ENCODE measurements at regions not wholly inside any gene's neighbourhood (a gene's known extent, or its start where the extent isn't known, plus 50 kb on each side); places are given as distances from the start of the nearest gene placed in this dataset.

GRCh38 chr3:30475038-30475808 lies 131.2 kb upstream of the TGFBR2 start:
- Histone ChIP-seq H3K4me2 (ENCODE audit: low read depth, low read length, poor library complexity, severe bottlenecking) (no peak overlapping the region), H3F3A (ENCODE audit: low read depth) (no peaks in the 10 kb centered on the region), H3K36me3 (ENCODE audit: insufficient read depth, low read length) (no peaks in the 10 kb centered on the region), H2AFZ (ENCODE audit: low read length) (no peak overlapping the region), H3K9me3 (ENCODE audit: insufficient read depth, low read depth, low read length) (peaks cover 2% of the 10 kb centered on the region; the same call in 1 of the 2 replicates), H3K27me3 (ENCODE audit: insufficient read depth, low read length, poor library complexity, severe bottlenecking) (no peaks in the 10 kb centered on the region), H3K4me3 (ENCODE audit: low read length, poor library complexity, severe bottlenecking) (no peak overlapping the region), H3K4me1 (ENCODE audit: insufficient read depth, low read length, poor library complexity, severe bottlenecking) (no peaks in the 10 kb centered on the region), H3K9ac (ENCODE audit: low read depth, low read length, poor library complexity, severe bottlenecking) (no peak overlapping the region), H3K79me2 (ENCODE audit: insufficient read depth, low read length) (no peaks in the 10 kb centered on the region), H3K9me2 (replicated peaks; ENCODE audit: low read depth, low read length) (no peaks in the 10 kb centered on the region), H4K20me1 (ENCODE audit: insufficient read depth, low read length, poor library complexity, severe bottlenecking) (no peaks in the 10 kb centered on the region)
- no peak for TF ChIP-seq EZH2phosphoT487 (IDR thresholded peaks at IDR 0.05; ENCODE audit: borderline replicate concordance)
- TF ChIP-seq, protein P1, sequence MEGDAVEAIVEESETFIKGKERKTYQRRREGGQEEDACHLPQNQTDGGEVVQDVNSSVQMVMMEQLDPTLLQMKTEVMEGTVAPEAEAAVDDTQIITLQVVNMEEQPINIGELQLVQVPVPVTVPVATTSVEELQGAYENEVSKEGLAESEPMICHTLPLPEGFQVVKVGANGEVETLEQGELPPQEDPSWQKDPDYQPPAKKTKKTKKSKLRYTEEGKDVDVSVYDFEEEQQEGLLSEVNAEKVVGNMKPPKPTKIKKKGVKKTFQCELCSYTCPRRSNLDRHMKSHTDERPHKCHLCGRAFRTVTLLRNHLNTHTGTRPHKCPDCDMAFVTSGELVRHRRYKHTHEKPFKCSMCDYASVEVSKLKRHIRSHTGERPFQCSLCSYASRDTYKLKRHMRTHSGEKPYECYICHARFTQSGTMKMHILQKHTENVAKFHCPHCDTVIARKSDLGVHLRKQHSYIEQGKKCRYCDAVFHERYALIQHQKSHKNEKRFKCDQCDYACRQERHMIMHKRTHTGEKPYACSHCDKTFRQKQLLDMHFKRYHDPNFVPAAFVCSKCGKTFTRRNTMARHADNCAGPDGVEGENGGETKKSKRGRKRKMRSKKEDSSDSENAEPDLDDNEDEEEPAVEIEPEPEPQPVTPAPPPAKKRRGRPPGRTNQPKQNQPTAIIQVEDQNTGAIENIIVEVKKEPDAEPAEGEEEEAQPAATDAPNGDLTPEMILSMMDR (conservative IDR thresholded peaks at IDR 0.05; ENCODE audit: low read length): no peak

- Histone ChIP-seq H3K4me3 (ENCODE audit: low read length, poor library complexity, severe bottlenecking) (no peak overlapping the region), H3K4me2 (ENCODE audit: low read depth, low read length, poor library complexity, severe bottlenecking) (no peak overlapping the region)
These were observed 130.6 kb upstream of the TGFBR2 start for GRCh38 chr3:30475809-30476178.

GRCh38 chr3:30476368-30477084 lies 129.9 kb upstream of the TGFBR2 start:
- H3K4me2 ChIP-seq (ENCODE audit: low read depth, low read length, poor library complexity, severe bottlenecking): no peak overlapping the region

More at GRCh38 chr3:30475809-30476178, 130.6 kb upstream of the TGFBR2 start:
- Histone ChIP-seq H3K9me3 (ENCODE audit: insufficient read depth, low read depth, low read length) (peaks cover 4% of the 10 kb centered on the region; the same call in 1 of the 2 replicates), H3K9me2 (replicated peaks; ENCODE audit: low read depth, low read length) (no peaks in the 10 kb centered on the region), H3F3A (ENCODE audit: low read depth) (no peaks in the 10 kb centered on the region), H3K79me2 (ENCODE audit: insufficient read depth, low read length) (no peaks in the 10 kb centered on the region), H3K36me3 (ENCODE audit: insufficient read depth, low read length) (no peaks in the 10 kb centered on the region), H2AFZ (ENCODE audit: low read length) (no peak overlapping the region), H3K4me1 (ENCODE audit: insufficient read depth, low read length, poor library complexity, severe bottlenecking) (no peaks in the 10 kb centered on the region), H3K9ac (ENCODE audit: low read depth, low read length, poor library complexity, severe bottlenecking) (no peak overlapping the region), H4K20me1 (ENCODE audit: insufficient read depth, low read length, poor library complexity, severe bottlenecking) (no peaks in the 10 kb centered on the region), H3K27me3 (ENCODE audit: insufficient read depth, low read length, poor library complexity, severe bottlenecking) (no peaks in the 10 kb centered on the region)
- no peak for TF ChIP-seq EZH2phosphoT487 (IDR thresholded peaks at IDR 0.05; ENCODE audit: borderline replicate concordance)
- TF ChIP-seq, protein P1 (conservative IDR thresholded peaks at IDR 0.05; ENCODE audit: low read length): no peak

More at GRCh38 chr3:30476368-30477084, 129.9 kb upstream of the TGFBR2 start:
- Histone ChIP-seq H3K36me3 (ENCODE audit: insufficient read depth, low read length) (no peaks in the 10 kb centered on the region), H3K4me3 (ENCODE audit: low read length, poor library complexity, severe bottlenecking) (no peak overlapping the region), H3K9ac (ENCODE audit: low read depth, low read length, poor library complexity, severe bottlenecking) (no peak overlapping the region), H3K9me3 (ENCODE audit: insufficient read depth, low read depth, low read length) (peaks cover 4% of the 10 kb centered on the region; the same call in 1 of the 2 replicates), H3K79me2 (ENCODE audit: insufficient read depth, low read length) (no peaks in the 10 kb centered on the region), H4K20me1 (ENCODE audit: insufficient read depth, low read length, poor library complexity, severe bottlenecking) (no peaks in the 10 kb centered on the region), H3K9me2 (replicated peaks; ENCODE audit: low read depth, low read length) (no peaks in the 10 kb centered on the region), H3F3A (ENCODE audit: low read depth) (no peaks in the 10 kb centered on the region), H3K4me1 (ENCODE audit: insufficient read depth, low read length, poor library complexity, severe bottlenecking) (no peaks in the 10 kb centered on the region), H2AFZ (ENCODE audit: low read length) (no peak overlapping the region), H3K27me3 (ENCODE audit: insufficient read depth, low read length, poor library complexity, severe bottlenecking) (no peaks in the 10 kb centered on the region)
- TF ChIP-seq, protein P1 (conservative IDR thresholded peaks at IDR 0.05; ENCODE audit: low read length): no peak
- TF ChIP-seq EZH2phosphoT487 (IDR thresholded peaks at IDR 0.05; ENCODE audit: borderline replicate concordance): no peak
